SU-DHL-6 (cell line): ENCODE measurements at regions not wholly inside any gene's neighbourhood (a gene's known extent, or its start where the extent isn't known, plus 50 kb on each side); places are given as distances from the start of the nearest gene placed in this dataset.
"Not testable (repeated sequence)": the region's sequence is repeated elsewhere in the genome, so short reads cannot be mapped to it uniquely, and the experiment has no call there.

Experiments
- H2AFZ ChIP-seq: fragments of 200-600 bp; sonication (generic); 2 replicates; pipeline ENCODE4 v1.6.1; 2014; ENCODE audit warnings: low read depth, mild to moderate bottlenecking, moderate library complexity, mixed read lengths, antibody characterized with exemption, low read length; ENCODE audit not compliant: severe bottlenecking
- H3F3A ChIP-seq: fragments of 200-600 bp; shearing (Covaris generic); 2 replicates; pipeline ENCODE4 v1.6.0; 2016; ENCODE audit warnings: antibody characterized with exemption, mild to moderate bottlenecking; ENCODE audit not compliant: insufficient read depth
- H3K27ac ChIP-seq: fragments of 200-600 bp; sonication (generic); 2 replicates; pipeline ENCODE4 v1.5.1; 2016; ENCODE audit warnings: low read depth, mild to moderate bottlenecking, low read length, moderate library complexity, mixed read lengths
- H3K27me3 ChIP-seq: fragments of 200-600 bp; sonication (generic), shearing (Covaris generic); 2 replicates; pipeline ENCODE4 v1.6.0; 2014; ENCODE audit warnings: mild to moderate bottlenecking, low read length
- H3K36me3 ChIP-seq: fragments of 200-600 bp; sonication (generic); 2 replicates; pipeline ENCODE4 v1.6.1; 2014; ENCODE audit warnings: mild to moderate bottlenecking, low read length, mixed read lengths
- H3K4me2 ChIP-seq: fragments of 300-600, 200-600 bp; shearing (Covaris generic), sonication (generic); 2 replicates; pipeline ENCODE4 v1.6.0; 2014; ENCODE audit warnings: low read length, low read depth, mild to moderate bottlenecking; ENCODE audit not compliant: poor library complexity, severe bottlenecking
- H3K4me3 ChIP-seq: fragments of 200-600 bp; sonication (generic); 2 replicates; pipeline ENCODE4 v1.5.1; 2014; ENCODE audit warnings: antibody characterized with exemption, low read length, mild to moderate bottlenecking, mixed read lengths; ENCODE audit not compliant: insufficient read depth, poor library complexity, severe bottlenecking
- H3K79me2 ChIP-seq: fragments of 200-600 bp; sonication (generic); 2 replicates; pipeline ENCODE4 v1.6.1; 2014; ENCODE audit warnings: mild to moderate bottlenecking, low read length, moderate library complexity; ENCODE audit not compliant: insufficient read depth
- H3K9ac ChIP-seq: fragments of 200-600 bp; sonication (generic); 2 replicates; pipeline ENCODE4 v1.7.0; 2014; ENCODE audit warnings: mild to moderate bottlenecking, low read length
- H3K9me2 ChIP-seq: fragments of 200-600 bp; sonication (generic); replicated peaks from 2 replicates; pipeline ENCODE4 v1.6.1; 2014; ENCODE audit warnings: low read length; ENCODE audit not compliant: insufficient read depth
- H3K9me3 ChIP-seq: fragments of 200-600 bp; sonication (generic); 2 replicates; pipeline ENCODE4 v1.6.1; 2014; ENCODE audit warnings: low read length, mixed read lengths; ENCODE audit not compliant: insufficient read depth
- H4K20me1 ChIP-seq: fragments of 200-600 bp; sonication (generic); 2 replicates; pipeline ENCODE4 v1.6.1; 2014; ENCODE audit warnings: low read depth, mild to moderate bottlenecking, antibody characterized with exemption, low read length, moderate library complexity, mixed read lengths
- EZH2phosphoT487 ChIP-seq: fragments of 200-600 bp; sonication (generic), shearing (Covaris generic); conservative IDR thresholded peaks from 2 replicates; pipeline ENCODE4 v1.6.1; 2018; ENCODE audit warnings: mild to moderate bottlenecking, antibody characterized with exemption, low read length, moderate library complexity, mixed read lengths
- TF ChIP-seq, protein P1 (sequence below): fragments of 200-600 bp; sonication (generic); IDR thresholded peaks from one replicate; pipeline ENCODE4 v1.5.1; 2017; ENCODE audit warnings: antibody characterized with exemption, mild to moderate bottlenecking, low read length, moderate library complexity; ENCODE audit not compliant: insufficient read depth, poor library complexity, severe bottlenecking

GRCh38 chr4:114442856-114443255, 155.8 kb upstream of the UGT8 start:
- Histone ChIP-seq H3F3A (no peaks in the 10 kb centered on the region), H3K27me3 (no peaks in the 10 kb centered on the region), H4K20me1 (no peaks in the 10 kb centered on the region), H3K4me2 (no peak overlapping the region), H3K79me2 (no peaks in the 10 kb centered on the region), H3K4me3 (no peak overlapping the region), H2AFZ (no peak overlapping the region), H3K36me3 (no peaks in the 10 kb centered on the region), H3K9me3 (no peaks in the 10 kb centered on the region), H3K9ac (no peak overlapping the region), H3K9me2 (no peaks in the 10 kb centered on the region), H3K27ac (no peak overlapping the region)
- TF ChIP-seq, protein P1, sequence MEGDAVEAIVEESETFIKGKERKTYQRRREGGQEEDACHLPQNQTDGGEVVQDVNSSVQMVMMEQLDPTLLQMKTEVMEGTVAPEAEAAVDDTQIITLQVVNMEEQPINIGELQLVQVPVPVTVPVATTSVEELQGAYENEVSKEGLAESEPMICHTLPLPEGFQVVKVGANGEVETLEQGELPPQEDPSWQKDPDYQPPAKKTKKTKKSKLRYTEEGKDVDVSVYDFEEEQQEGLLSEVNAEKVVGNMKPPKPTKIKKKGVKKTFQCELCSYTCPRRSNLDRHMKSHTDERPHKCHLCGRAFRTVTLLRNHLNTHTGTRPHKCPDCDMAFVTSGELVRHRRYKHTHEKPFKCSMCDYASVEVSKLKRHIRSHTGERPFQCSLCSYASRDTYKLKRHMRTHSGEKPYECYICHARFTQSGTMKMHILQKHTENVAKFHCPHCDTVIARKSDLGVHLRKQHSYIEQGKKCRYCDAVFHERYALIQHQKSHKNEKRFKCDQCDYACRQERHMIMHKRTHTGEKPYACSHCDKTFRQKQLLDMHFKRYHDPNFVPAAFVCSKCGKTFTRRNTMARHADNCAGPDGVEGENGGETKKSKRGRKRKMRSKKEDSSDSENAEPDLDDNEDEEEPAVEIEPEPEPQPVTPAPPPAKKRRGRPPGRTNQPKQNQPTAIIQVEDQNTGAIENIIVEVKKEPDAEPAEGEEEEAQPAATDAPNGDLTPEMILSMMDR, result no peak
- TF ChIP-seq EZH2phosphoT487, result no peak

- no peak for TF ChIP-seq EZH2phosphoT487
- TF ChIP-seq, protein P1, result no peak
- Histone ChIP-seq H3K4me2 (no peak overlapping the region), H2AFZ (no peak overlapping the region), H3K4me3 (no peak overlapping the region), H3K36me3 (no peaks in the 10 kb centered on the region), H3K9ac (no peak overlapping the region), H3K27ac (no peak overlapping the region), H3K9me2 (no peaks in the 10 kb centered on the region), H3K27me3 (no peaks in the 10 kb centered on the region), H3K79me2 (no peaks in the 10 kb centered on the region), H3K9me3 (no peaks in the 10 kb centered on the region), H4K20me1 (no peaks in the 10 kb centered on the region), H3F3A (no peaks in the 10 kb centered on the region)
These were observed 154.4 kb upstream of the UGT8 start for GRCh38 chr4:114444211-114444610.

DNA sequence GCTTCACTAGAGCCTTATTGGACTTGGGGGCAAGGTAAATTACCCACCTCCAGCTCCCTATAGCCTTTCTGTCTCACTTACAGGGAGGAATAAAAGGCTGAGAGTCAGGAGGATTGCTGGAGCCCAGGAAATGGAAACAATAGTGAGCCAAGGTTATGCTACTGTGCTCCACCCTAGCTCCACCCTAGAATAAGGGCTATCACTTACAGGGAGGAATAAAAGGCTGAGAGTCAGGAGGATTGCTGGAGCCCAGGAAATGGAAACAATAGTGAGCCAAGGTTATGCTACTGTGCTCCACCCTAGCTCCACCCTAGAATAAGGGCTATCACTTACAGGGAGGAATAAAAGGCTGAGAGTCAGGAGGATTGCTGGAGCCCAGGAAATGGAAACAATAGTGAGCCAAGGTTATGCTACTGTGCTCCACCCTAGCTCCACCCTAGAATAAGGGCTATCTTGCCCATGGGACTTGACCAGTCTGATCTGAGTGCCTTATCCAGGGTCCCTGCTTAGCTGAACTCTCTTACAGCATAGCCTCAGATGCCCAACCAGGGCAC, 150.6 kb upstream of the UGT8 start:
- H4K20me1 ChIP-seq, H3K4me2 ChIP-seq, H3F3A ChIP-seq, H3K27ac ChIP-seq, H3K79me2 ChIP-seq, H3K4me3 ChIP-seq, H3K9me3 ChIP-seq, H3K9me2 ChIP-seq, H3K36me3 ChIP-seq, H3K9ac ChIP-seq, H3K27me3 ChIP-seq, H2AFZ ChIP-seq: not testable (repeated sequence)

GRCh38 chr4:114458728-114459127, 139.9 kb upstream of the UGT8 start:
- H3K9me2 ChIP-seq, result no peaks in the 10 kb centered on the region
- H3K27ac ChIP-seq, result no peak overlapping the region
- no peaks in the 10 kb centered on the region for H3K36me3 ChIP-seq
- no peak overlapping the region for H3K4me2 ChIP-seq
- H3F3A ChIP-seq, result no peaks in the 10 kb centered on the region
- H3K79me2 ChIP-seq, result no peaks in the 10 kb centered on the region
- H3K9me3 ChIP-seq, result no peaks in the 10 kb centered on the region
- H3K9ac ChIP-seq, result no peak overlapping the region
- H3K27me3 ChIP-seq, result no peaks in the 10 kb centered on the region
- H2AFZ ChIP-seq, result no peak overlapping the region
- H3K4me3 ChIP-seq, result no peak overlapping the region
- no peaks in the 10 kb centered on the region for H4K20me1 ChIP-seq
- TF ChIP-seq, protein P1, result no peak
- no peak for TF ChIP-seq EZH2phosphoT487
